Spleen (tissue), 7 donors: ENCODE measurements at regions not wholly inside any gene's neighbourhood (a gene's known extent, or its start where the extent isn't known, plus 50 kb on each side); places are given as distances from the start of the nearest gene placed in this dataset.
"Not testable (repeated sequence)": the region's sequence is repeated elsewhere in the genome, so short reads cannot be mapped to it uniquely, and the experiment has no call there.

Experiments used
- POLR2A ChIP-seq, 3 donors: fragments of 450-650 bp; IDR thresholded peaks; one replicate each; pipeline ENCODE4 v1.5.1; 2017; ENCODE audit warnings: antibody characterized with exemption in 3 of 3, mild to moderate bottlenecking in 1 of 3
- TF ChIP-seq, protein P1 (sequence below), 11 experiments: fragments of 200-600 bp in 7 of 11; fragments of 450-650 bp in 4 of 11; sonication (generic) in 4 of 11; IDR thresholded peaks in 8 of 11; conservative IDR thresholded peaks in 3 of 11; 1 replicate in 7 of 11; 2 replicates in 4 of 11; pipeline versions ENCODE4 v1.4.0 to v1.8.0; 2016 to 2021; ENCODE audit warnings: antibody characterized with exemption in 11 of 11, inconsistent platforms in 4 of 11, mild to moderate bottlenecking in 1 of 11
- donor health status: DM: no; HTN: no; CAD: no; lungs with moderate emphysema.
- donor health status: DM: no; HTN: no; CAD: no.
- donor health status: DM: no; HTN: no; CAD: no.

DNA sequence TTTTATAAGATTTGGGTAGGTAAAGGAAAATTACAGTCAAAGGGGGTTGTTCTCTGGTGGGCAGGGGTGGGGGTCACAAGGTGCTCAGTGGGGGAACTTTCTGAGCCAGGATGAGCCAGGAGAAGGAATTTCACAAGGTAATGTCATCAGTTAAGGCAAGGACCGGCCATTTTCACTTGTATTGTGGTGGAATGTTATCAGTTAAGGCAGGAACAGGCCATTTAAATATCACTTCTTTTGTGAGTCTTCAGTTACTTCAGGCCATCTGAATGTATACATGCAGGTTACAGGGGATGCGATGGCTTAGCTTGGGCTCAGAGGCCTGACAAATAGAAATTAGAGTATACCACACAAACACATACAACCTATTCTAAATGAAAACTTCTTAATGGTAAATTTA lies 434.9 kb upstream of the NDST3 start:
- TF ChIP-seq, protein P1, sequence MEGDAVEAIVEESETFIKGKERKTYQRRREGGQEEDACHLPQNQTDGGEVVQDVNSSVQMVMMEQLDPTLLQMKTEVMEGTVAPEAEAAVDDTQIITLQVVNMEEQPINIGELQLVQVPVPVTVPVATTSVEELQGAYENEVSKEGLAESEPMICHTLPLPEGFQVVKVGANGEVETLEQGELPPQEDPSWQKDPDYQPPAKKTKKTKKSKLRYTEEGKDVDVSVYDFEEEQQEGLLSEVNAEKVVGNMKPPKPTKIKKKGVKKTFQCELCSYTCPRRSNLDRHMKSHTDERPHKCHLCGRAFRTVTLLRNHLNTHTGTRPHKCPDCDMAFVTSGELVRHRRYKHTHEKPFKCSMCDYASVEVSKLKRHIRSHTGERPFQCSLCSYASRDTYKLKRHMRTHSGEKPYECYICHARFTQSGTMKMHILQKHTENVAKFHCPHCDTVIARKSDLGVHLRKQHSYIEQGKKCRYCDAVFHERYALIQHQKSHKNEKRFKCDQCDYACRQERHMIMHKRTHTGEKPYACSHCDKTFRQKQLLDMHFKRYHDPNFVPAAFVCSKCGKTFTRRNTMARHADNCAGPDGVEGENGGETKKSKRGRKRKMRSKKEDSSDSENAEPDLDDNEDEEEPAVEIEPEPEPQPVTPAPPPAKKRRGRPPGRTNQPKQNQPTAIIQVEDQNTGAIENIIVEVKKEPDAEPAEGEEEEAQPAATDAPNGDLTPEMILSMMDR (IDR thresholded peaks at IDR 0.05 in 8 of 11, conservative IDR thresholded peaks at IDR 0.05 in 3 of 11) = not testable (repeated sequence)
- TF ChIP-seq POLR2A (IDR thresholded peaks at IDR 0.05) = not testable (repeated sequence)
